CD4-positive, alpha-beta T cell treated with Interleukin-17A for 1 hour (primary cell): ENCODE measurements at regions not wholly inside any gene's neighbourhood (a gene's known extent, or its start where the extent isn't known, plus 50 kb on each side); places are given as distances from the start of the nearest gene placed in this dataset.
"Not testable (repeated sequence)": the region's sequence is repeated elsewhere in the genome, so short reads cannot be mapped to it uniquely, and the experiment has no call there.

ENCODE experiments used
- DNase-seq: peaks from one replicate; pipeline ENCODE4 v3.0.0-alpha.2; 2020

GRCh38 chr2:53243430-53243829, 524.2 kb upstream of the CHAC2 start:
- no peak for DNase-seq

- no peak for DNase-seq
Observed at GRCh38 chr2:53242090-53242489, 525.5 kb upstream of the CHAC2 start.

- DNase-seq = no peak
Observed at GRCh38 chr2:53235836-53236582, 531.6 kb upstream of the CHAC2 start.

- DNase-seq = no peak
Observed at GRCh38 chr2:53234548-53234903, 533.1 kb upstream of the CHAC2 start.

DNA sequence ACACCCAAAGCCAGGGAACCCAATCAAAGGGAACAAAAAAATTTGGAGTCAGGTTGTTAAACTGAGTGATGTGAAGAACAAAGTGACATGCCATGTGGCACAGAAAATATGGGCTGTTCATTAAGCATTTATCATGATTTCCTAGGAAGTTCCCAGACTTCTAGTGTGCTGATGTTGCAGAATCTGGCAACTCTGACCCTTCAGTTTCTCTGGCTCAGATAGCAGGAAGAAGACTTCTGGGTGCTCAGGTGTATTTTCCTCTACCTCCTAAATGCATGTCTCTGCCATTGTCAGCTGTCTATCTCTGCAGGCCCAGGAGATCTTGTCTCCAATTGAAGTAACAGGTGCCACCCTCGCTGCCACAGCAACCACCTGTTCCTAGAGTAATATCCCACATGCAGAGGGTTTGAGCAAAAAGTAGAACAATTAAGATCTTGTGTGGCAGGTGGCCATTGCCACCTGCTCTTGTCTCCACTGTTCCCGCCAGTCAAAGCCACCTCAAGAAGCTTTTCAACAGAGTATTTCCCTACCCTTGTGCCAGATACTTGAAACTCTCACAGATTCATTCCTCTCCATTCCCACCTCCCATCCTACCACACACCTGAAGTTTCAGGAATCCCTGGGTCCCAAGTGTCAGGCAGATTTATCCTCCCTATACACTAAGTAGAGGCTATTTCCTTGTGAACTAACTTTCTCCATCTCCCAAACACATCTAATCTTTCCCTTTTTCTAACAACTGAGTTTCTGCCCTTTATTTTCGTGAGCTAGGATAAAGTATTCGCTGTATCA, 533.7 kb upstream of the CHAC2 start:
- no peak for DNase-seq

DNA sequence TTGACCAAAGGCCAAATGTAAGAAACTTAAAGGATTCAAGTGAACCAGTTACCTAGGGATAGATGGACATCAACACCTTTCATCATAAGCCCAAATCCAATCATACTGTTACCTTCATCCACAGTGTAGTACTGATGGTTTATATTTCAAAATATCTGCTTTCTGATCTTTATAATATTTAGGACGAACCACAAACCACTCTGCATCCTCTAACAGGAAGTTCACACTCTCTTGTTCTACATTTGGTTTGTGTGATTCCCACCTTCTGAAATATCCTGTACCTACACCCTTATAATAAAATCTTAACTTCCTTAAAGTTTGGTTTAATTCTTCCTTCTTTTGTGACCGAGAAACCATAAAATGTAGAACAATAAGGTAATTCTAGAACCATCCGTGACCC, 535.7 kb upstream of the CHAC2 start:
- no peak for DNase-seq

DNA sequence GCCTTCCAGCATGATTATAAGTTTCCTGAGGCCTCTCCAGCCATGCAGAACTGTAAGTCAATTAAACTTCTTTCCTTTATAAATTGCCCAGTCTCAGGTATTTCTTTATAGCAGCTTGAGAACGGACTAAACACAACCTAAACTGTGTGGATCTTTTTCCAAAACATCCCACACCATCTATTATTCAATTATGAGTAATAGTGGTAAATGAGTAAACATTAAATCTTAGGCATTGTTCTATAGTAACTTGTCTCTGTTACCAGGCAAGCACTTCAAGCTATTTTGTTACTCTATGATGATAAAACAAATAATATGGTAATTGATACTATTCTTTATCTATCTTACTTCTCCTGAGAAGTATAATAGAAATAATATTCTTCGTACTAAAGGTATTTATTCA, 536.9 kb upstream of the CHAC2 start:
- no peak for DNase-seq

- DNase-seq = no peak
Observed at GRCh38 chr2:53227535-53227934, 540.1 kb upstream of the CHAC2 start.

- no peak for DNase-seq
Observed at GRCh38 chr2:53220969-53221368, 546.6 kb upstream of the CHAC2 start.

DNA sequence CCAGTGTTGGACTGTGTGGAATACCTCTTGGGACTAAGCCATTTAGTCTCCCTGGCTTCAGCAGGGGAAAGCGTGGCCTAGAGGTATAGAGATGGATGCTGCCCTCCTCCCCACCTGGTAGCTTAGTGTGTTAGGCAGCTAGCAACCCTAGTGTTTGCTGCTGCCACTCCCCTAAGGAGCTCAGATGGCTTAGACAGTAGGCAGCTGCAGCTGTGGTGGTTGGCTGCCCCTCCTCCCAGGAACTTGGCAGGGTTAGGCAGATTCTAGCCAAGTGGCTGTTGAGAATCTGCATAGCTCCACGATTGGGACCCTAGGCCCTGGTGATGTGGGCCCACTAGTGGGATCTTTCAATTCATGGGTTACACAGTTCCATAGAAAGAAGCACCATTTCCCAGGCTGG, 550.4 kb upstream of the CHAC2 start:
- no peak for DNase-seq

DNA sequence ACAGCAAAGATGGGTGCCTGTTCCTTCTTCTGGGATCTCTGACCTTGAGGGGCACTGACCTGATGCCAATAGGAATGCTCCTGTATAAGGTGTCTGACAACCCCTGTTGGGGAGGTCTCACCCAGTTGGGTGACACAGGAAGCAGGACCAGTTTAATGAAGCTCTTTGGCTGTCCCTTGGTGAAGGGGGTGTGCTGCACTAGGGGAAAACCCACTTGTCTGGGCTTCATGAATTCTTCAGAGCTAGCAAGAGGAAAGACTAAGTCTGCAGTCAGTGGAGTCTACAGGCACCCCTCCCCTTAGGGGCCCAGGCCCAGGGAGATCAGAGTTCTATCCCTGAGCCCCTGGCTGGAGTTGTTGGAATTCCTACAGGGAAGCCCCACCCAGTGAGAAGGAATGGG, 550.8 kb upstream of the CHAC2 start:
- no peak for DNase-seq

DNA sequence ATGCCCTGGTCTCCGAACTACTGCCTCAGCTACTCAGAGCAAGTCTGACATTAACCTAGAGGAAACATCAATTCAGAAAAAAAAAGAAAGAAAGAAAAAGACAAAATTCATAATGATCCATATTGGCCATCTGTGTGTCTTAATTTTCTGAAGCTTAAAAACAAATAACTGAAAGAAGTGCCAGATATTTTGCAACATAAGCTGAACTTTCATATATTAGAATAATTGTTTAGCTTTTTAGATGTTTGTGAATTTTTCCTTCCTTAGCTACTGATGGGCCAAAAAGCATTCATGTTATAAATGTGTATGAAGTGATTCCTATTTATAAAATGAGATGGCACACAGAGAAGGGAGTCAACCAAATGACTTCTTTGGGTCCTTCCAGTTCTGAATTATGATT, 555.0 kb upstream of the CHAC2 start:
- no peak for DNase-seq

DNA sequence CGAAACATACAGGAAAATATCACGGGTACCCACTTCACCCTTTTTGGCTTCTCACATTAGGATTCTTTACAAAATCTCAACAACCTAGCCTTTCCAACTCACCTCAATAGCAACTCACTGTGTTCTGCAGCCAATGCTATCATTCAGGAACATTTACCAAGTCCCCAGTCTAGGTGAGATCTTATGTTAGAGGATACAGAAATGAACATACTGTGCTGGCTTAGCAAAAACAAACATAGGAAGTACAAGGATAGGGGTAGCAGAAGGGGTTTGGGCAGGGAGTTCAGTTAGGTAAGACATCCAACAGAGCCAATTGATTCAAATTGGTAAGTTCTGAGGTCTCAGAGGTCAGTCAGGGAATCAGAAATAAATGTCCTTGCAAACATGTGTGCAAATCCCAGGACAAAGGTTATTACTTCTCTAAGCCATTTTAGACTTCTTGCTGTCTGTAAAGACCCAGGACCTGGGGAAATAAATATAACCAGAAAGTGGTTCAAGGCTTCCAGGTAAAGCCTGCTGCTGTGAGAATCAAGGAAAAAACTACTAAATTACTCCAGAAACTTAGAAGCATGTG, 556.3 kb upstream of the CHAC2 start:
- DNase-seq = no peak

DNA sequence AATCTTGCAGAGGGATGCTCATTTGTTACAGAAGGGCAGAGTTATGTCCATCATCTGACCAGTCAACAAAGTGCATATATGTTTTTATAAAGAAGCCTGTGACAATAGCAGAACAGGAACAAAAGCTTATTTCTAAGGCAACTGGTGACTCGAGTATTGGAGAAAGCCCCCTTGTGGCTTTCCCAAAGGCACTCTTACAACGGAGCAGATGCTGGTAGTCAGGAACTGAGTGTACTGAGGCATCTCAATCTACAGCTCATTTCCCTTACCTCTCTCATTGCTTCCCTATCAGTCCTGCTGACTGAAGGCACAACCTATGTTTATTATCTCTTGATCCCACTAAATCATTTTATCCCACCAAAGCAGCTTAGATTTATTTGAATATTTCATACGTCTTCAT, 557.1 kb upstream of the CHAC2 start:
- no peak for DNase-seq

GRCh38 chr2:53209679-53210458, 557.7 kb upstream of the CHAC2 start:
- no peak for DNase-seq

DNA sequence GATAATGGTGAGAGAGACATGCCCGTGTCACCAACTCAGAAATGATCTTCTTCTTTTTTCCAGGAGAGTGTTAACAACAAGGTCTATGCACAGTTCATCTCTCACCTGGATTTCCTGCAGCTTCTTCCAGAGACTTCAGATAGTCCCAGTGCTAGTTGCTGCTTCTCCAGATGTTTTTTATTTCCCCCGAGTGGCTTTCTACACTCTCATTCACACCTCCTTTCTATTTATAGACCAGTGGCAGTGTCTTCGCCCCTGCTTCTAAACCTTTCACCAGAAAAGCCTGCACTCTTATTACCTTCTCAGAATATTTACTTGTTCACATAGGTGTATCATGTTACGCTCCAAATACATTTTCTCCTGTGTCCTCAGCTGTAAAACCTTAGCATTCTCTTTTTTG, 558.8 kb upstream of the CHAC2 start:
- no peak for DNase-seq

- not testable (repeated sequence) for DNase-seq
Observed at GRCh38 chr2:53206226-53206625, 561.4 kb upstream of the CHAC2 start.

GRCh38 chr2:53202063-53202462, 565.5 kb upstream of the CHAC2 start:
- DNase-seq = no peak

- DNase-seq = no peak
Observed at GRCh38 chr2:53200072-53200471, 567.5 kb upstream of the CHAC2 start.

DNA sequence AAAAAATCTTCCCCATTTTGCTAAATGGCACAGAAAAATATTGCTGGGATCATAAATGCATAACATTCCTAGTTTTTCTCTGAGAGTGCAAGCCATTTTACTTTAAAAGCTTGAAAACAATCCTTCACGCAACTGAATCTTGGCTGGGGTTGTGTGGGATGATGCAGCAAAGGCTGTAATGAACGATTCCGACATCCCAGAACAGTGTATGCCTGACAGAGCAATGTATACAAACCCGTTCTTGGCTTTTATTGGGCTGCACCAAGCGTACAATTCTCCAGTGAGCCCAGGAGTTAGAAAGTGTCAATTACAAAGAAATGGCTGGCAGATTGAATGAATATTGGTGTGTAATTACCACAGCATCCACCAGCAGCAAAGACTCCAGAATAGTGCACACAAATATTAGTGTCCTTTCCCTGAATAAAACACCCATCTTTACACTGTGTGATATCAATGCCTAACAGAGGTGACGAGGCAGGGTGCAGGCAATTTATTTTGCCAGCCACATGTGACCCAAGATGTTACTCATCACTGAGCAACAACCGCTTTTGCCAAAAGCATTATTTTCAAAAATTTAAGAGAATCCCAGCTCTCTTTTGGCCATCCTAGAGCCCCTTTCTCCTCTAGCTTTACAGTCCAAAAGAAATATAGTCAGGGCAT, 578.6 kb upstream of the CHAC2 start:
- DNase-seq = no peak

GRCh38 chr2:53183581-53183980, 584.0 kb upstream of the CHAC2 start:
- no peak for DNase-seq

GRCh38 chr2:53182601-53183000, 585.0 kb upstream of the CHAC2 start:
- no peak for DNase-seq

DNA sequence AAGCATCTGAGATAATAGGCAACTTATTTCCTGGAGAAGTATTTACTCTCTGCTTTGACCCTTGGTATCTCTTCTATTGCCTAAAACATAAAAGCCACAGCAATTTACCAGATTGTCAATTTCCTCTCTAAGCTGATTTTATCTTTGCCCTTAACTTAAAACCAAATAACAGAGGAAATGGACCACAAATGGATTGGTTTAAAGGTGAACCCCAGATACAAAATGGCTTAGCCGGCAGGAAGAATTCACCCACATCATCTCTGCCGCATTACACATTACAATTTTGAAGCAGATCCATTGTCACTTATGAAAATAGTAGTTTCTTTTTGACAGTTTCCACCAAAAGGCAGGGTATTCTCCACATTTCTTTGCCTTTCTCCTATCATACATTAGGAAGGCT, 585.8 kb upstream of the CHAC2 start:
- DNase-seq = peak; percentile 10
